ENCODE measurements at regions not wholly inside any gene's neighbourhood (a gene's known extent, or its start where the extent isn't known, plus 50 kb on each side); places are given as distances from the start of the nearest gene placed in this dataset.

GRCh38 chr6:167226383-167226685 lies 64.8 kb upstream of the UNC93A start (continued):
- no peak for TF ChIP-seq E2F6 (IDR thresholded peaks at IDR 0.05)
- no peak for TF ChIP-seq TBP (IDR thresholded peaks at IDR 0.05; ENCODE audit: low read depth, low read length)
- no peak for TF ChIP-seq SIN3A (conservative IDR thresholded peaks at IDR 0.05 in 1 of 2, IDR thresholded peaks at IDR 0.05 in 1 of 2; ENCODE audit: low read depth in 1 of 2, low read length in 2 of 2)
- TF ChIP-seq ASH2L (IDR thresholded peaks at IDR 0.05; ENCODE audit: low read length), result no peak
- TF ChIP-seq JUN (IDR thresholded peaks at IDR 0.05; ENCODE audit: low read depth, low read length), result no peak
- TF ChIP-seq CHD1 (IDR thresholded peaks at IDR 0.05; ENCODE audit: low read depth, low read length), result no peak

Data from H1 (cell line).